SK-N-MC (cell line): ENCODE measurements at regions not wholly inside any gene's neighbourhood (a gene's known extent, or its start where the extent isn't known, plus 50 kb on each side); places are given as distances from the start of the nearest gene placed in this dataset.

Experiments used
- EZH2 ChIP-seq: fragments of 200-600 bp; sonication (generic); IDR thresholded peaks from one replicate; pipeline ENCODE4 v1.6.1; 2017; ENCODE audit warnings: antibody characterized with exemption
- FOXP2 ChIP-seq: optimal IDR thresholded peaks from 2 replicates; pipeline ENCODE3; 2011; ENCODE audit warnings: mild to moderate bottlenecking, moderate library complexity; ENCODE audit not compliant: insufficient read depth; ENCODE audit errors: extremely low read length, control extremely low read depth
- POLR2AphosphoS5 ChIP-seq: IDR thresholded peaks from 2 replicates; pipeline ENCODE4 v1.6.1; 2012; ENCODE audit warnings: mild to moderate bottlenecking, low read depth, low read length, borderline replicate concordance

DNA sequence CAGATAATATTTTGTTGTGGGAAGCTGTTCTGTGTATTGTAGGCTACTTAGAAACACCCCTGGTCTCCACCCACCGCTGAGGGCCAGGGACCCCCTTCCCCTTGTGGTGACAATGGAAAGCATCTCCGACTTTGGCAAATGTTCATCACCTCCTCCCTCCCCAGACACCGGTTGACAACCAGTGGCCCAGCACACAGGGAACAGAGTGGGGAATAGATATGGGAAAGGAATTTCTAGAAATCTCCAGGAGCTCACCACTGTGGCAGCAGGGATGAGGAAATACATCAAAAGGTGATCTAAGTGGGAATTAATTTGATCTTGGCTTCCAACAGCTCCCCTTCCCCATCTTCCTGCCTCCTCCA lies 257.3 kb upstream of the FOXQ1 start:
- TF ChIP-seq POLR2AphosphoS5 (no peak), EZH2 (no peak), FOXP2 (no peak)
